ENCODE measurements at regions not wholly inside any gene's neighbourhood (a gene's known extent, or its start where the extent isn't known, plus 50 kb on each side); places are given as distances from the start of the nearest gene placed in this dataset.
"Not testable (repeated sequence)": the region's sequence is repeated elsewhere in the genome, so short reads cannot be mapped to it uniquely, and the experiment has no call there.

DNA sequence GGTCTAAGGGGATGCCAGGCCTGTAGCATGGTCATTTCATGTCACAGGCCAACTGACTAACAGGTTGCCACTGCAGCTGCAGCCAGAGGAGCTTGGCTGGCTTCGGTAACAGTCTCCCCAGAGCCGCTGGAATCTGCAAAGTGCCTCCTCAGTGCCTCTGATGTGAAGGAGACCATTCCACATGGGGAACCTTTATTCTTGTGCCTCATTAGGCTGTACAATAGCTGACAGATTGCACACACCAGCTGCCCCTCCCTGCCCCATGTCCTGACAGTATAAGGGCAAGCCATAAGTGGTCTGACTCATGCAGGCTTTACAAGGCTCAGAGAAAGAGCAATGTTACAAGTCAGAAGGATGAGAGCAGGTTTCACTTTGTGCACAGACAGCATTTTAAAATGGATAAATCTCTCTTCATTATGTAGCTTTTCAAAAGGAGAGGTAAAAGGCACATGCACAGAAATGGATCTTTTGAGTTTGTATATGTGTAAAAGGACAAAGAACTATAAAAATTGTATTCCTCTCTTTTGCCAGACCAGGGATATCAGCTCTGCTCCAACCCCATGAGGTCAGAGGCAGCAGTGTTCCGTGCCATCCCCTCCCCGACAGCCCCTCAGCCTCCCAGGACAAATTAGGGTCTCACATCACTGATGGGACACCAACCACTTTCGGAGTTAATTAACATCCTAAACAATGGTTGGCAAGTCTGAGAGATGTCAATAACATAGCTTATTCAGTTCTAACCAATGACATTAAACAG lies 467.8 kb downstream of the TMEM232 start:
- DNase-seq, result no peak

DNA sequence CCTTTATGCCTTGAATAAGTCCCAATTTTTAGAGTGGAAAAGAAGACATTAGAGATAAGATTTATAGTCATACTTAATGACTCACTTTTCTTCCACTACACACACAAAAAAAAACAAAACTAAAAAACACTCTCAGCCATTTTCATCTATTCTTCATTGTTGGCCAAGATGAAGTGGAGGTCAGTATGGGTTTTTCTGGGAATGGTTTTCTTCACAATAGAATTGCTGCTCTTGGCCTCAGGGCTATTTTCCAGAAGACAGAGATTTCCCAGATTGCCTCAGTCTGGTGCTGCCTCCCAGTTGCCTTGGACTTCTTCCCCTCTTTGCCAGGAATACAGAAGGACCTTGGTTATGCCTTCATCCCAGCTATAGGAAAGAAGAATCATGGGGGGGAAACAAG lies 463.7 kb downstream of the TMEM232 start:
- no peak for DNase-seq

DNA sequence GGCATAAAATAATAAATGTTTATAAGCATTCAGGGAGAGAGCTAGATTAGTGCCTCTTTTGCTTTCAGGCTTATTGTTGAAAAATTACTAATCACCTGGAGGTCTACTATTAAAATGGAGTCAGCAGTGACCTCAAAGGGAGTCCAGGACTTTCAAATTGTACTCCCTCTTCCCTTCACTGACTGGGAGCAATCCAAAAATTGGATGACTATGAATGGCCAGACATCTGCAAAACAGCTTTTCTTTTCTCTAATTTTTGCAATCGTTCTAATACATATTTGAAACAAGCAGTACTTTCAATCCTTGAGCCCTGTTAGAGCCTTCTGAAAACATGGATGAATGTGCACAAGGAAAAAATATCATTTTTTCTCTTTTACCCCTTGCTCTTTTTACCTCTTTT lies 461.8 kb downstream of the TMEM232 start:
- no peak for DNase-seq

DNA sequence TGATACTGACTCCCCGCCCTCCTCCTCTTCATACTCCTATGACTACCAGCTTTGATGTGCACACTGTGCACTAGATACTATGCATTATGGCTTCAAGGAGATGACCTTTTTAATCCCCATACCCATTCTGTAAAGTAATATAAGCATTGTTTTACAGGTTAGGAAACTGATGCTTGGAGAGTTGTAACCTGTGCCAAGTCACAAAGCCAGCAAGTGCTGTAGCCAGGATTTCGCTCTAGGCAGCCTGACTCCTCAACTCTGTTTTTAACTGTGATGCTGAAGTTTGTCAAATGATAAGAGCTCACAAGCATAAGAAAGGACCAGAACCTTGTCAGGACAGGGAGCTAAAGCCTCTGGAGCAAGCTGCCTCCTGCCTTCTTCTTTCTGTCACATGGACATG lies 461.3 kb downstream of the TMEM232 start:
- no peak for DNase-seq

DNA sequence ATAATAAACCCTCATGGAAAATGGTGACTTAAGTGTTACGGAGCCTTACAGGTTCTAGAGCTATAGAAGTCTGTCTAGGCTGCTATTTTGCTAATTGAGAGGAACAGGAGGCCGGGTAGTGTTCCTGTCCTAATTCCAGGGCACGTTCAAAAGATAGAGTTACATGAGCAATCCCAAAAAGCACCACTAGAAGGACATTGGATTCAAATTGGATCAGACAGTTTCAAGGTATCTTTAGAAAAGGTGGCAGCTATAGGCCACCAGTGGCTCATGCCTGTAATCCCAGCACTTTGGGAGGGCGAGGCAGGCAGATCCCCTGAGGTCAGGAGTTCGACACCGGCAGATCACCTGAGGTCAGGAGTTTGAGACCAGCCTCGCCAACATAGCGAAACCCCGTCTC lies 458.8 kb downstream of the TMEM232 start:
- DNase-seq, result no peak

DNA sequence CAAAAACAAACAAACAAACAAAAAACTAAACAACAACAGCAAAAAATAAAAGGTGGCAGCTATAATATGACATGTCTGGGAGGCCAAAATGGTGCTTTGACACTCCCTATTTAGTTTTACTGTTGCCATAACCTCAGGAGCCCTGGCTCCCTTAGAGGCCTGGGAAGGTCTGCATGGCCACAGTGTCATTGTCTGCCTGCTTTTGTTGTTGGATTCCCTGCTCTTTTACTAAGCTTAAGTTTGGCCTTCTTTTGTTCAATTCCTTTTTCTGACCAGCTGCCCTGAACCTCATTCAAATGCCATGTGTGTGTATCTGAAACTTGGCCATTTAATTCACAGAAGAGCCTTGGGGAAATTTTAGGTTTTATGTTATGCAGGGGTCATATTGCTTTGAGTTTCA lies 458.2 kb downstream of the TMEM232 start:
- no peak for DNase-seq

DNA sequence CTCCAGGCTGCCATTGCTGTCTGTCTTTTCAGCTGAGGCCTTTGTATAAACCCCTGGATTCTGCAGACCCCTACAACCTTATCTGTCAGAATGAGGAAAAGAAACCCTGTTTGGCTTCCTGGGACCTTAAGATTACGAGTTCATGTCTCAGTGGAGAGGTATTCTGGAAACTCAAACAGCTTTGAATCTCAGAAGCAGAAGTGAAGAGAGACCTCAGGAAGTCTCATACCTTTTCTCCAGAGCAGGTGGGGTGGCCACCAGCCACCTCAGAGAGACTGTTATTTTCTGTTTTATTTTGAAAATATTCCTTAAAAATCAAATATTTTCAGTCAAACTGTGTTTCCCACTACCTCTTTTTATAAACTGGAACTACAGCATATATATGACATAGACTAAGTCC lies 457.5 kb downstream of the TMEM232 start:
- no peak for DNase-seq

DNA sequence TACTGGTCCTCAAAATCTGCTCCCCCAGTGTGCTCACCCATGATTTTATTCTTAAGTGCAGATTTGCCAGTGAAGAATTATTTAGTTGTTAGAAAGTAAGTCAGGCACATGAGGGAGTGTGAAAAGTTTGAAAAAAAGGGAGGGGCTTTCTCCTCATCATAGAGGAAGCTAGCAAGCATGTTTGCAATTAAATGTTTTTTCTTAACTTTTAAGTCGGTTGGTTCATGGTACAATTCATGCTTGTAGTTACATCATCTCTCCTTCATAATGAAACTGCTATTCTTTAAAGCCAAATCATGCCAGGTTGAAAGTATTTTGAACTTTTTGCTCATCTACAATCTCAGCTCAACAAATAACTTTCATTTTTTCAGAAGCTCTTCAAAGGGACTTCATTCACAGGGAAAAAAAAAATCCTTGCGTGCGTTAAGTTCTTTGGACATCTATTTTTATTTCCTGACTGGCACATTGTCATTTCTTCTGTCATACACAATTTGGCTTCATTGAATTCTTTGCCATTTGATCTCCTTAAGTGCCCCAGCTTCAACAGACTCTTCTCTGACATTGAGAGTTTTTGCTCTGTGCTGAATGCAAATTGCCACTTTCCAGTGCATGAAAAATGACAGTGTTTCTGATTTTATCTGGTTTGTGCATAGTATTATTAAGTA lies 456.9 kb downstream of the TMEM232 start:
- DNase-seq, result no peak

DNA sequence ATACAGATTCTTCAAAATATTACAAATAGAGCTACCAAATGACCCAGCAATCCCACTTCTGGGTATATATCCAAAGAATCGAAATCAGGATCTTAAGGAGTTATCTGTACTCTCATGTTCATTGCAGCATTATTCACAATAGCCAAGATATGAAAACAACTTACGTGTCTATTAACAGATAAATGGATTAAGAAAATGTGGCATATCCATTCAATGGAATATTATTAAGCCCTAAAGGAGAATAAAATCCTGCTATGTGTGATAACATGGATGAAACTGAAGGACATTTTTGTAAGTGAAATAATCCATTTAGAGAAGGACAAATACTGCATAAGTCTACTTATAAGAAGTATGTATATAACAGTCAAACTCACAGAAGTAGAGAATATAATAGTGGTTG lies 450.6 kb downstream of the TMEM232 start:
- DNase-seq, result no peak

DNA sequence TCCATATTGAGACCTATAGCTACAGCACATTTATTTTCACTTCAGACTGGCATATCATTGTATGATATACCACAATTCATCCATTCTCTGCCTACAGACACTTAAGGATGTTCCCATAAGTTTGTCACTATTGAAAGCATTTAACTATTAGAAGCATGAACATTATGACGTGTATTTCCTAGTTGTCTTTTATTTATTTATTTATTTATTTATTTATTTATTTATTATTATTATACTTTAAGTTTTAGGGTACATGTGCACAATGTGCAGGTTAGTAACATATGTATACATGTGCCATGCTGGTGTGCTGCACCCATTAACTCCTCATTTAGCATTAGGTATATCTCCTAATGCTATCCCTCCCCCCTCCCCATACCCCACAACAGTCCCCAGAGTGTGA lies 448.0 kb downstream of the TMEM232 start:
- not testable (repeated sequence) for DNase-seq

DNA sequence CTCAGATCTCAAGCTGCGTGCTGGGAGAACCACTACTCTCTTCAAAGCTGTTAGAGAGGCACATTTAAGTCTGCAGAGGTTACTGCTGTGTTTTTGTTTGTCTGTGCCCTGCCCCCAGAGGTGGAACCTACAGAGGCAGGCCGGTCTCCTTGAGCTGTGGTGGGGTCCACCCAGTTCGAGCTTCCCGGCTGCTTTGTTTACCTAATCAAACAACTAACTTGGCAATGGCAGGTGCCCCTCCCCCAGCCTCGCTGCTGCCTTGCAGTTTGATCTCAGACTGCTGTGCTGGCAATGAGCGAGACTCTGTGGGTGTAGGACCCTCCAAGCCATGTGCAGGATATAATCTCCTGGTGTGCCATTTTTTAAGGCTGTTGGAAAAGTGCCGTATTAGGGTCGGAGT lies 442.4 kb downstream of the TMEM232 start:
- not testable (repeated sequence) for DNase-seq

DNA sequence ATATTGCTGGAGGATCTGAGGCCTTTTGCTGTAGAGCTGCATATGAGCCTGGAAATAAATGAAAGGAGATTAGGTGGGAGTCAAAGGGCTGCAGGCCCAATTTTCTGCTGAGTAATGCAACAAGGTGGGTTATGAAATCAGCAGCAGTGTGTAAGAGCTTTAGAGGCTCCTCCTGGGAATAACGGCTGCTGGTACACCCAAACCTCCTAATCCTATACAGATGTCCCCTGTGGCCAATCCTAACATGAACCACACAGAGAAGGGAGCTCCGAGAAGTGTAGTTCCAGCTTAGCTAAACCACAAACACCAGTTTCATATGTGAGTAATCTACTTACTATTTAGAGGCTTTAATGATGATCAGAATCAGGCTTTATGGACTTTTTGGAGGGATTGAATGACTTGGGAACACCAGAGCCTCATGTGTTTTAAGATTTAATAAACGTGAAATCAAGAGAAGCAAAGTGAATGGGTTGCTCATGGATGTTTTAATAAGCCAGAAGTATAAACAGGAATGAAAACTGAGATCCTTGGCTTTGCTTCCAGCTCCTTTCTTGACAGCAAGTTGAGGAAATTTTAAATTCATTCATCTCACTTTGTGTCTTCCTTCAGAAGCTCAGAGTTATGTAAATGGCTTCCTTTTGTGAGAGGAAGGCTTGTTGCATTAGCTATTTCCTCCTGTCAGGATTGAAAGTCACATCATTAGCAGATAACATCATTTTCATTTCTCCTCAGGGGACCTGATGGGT lies 437.5 kb downstream of the TMEM232 start:
- no peak for DNase-seq

DNA sequence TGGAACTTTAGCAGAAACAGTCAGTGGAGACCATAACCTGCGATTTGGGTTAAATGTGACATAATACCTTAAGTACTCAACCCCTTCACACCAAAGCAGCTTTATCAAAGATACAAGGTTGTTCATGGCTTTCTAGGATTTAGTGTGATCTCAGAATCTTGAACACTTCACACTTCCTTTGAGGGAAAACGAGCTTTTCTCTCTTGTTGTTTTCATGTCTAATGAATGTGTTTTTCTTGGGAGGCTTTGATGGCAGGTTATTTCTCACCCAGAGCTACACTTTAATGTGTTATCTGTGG lies 437.0 kb downstream of the TMEM232 start:
- DNase-seq, result no peak

DNA sequence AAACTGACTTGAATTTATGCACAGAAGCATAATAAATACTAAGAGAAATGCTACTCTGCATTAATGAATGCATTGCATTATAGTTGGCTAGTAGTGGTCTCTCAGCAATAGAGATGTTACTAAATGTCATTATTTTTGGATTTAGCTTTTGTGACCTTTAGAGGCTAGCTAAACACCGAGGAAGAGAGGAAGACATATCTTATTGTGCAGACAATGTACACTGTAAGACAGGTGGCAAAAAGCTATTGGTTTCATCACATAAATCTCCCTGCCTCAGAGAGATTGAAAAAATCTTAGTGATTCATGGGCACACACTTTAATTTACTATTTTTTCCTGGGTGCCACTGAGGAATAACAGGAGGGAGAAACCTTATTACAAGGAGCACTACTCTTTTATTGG lies 435.9 kb downstream of the TMEM232 start:
- no peak for DNase-seq

DNA sequence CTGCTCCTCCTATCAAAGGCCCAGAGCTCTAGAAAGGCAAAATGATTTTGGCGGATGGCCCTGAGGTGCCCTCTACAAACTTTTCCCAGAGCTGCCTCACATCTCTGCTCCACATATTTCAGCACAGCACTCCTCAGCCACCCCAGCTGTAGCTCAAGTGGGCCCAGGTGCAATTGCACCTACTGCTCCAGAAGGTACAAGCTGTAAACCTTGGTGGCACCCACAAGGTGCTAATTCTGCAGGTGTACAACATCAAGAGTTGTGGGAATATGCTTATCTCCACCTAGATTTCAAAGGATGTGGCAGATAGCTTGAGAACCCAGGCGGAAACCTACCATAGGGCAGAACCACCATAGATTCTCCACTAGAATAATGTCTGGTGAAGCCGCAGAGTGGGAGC lies 432.2 kb downstream of the TMEM232 start:
- no peak for DNase-seq

DNA sequence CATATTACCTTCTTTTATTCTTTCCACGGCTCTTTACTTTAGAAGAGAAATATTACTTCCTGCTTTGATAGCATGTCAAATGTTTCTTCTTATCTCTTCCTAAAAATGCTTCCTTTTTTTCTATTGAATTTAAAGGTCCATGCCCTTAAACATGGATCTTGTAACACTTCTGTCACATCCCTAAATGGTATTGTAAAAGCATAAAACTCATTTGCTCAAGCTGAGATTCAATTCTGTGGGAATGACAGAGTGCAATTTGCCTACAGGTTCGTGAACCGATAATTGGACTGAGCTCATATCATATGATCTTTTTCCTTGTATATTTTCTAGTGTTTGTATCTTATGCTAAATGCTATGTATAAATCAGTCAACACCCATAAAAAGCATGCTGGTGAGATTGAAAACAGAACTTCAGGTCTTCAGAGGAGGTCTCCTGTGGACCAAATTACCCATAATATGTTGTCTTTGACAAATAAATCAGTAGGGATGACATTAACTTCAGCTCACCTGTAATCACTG lies 429.3 kb downstream of the TMEM232 start:
- DNase-seq, result no peak

DNA sequence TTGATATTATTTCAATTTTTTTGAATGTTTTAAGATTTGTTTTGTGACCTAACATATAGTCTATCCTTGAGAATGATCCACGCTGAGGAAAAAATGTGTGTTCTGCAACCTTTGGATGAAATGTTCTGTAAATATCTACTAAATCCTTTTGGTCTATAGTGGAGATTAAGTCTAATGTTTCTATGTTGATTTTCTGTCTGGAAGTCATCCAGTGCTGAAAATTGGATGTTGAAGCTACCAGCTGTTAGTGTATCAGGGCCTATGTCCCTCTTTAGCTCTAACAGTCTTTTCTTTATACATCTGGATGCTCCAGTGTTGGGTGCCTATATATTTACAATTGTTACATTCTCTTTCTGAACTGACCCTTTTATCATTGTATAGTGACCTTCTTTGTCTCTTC lies 422.3 kb downstream of the TMEM232 start:
- DNase-seq, result no peak

DNA sequence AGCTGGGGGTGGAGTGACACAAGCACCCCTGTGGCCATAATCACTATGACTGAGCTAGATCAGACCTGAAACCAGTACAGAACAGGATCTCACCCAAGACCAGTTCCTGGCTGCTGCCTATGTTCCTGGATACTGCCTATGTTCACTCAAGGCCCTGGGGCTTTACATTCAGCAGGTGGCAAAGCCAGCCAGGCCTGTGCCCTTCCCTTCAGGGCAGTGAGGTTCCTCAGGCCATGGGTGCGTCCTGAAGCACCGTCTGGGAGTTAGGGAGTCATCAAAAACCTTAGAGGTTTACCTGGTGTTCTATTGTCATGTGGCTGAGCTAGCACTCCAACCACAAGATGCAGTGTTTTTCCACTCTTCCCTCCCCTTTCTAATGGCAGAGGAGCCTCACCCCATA lies 419.8 kb downstream of the TMEM232 start:
- DNase-seq, result no peak

DNA sequence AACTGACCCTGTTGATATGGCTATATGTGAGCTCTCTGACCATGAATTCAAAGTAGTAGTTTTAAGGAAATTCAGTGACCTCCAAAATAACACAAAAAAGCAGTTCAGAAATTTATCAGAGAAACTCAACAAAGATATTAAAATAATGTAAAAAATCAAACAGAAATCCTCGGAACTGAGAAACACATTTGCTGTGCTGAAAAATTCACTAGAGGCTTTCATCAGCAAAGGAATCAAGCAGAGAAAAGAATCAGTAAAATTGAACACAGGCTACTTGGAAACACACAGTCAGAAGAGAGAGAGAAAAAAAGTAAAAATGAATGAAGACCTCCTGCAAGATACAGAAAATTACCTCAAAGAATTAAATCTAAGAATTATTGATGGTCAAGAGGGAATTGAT lies 417.2 kb downstream of the TMEM232 start:
- no peak for DNase-seq

DNA sequence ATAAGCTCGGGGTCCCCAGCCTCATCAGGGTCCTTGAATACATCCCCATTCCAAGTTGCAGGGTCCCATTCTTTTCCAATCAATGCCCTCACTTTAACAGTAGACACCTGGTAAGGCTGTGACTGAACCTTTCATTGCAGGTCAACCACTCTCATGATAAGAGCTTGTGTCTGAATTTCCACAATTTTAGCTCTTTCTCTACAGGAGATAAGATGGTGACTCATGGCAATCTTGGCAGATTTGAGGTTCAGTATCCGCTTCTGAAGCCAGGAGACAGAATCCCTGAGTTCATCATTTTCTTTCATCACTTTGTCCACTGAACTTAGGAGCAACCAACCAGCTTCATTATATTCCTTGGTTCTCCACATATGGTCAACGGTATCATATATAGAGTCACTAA lies 409.9 kb downstream of the TMEM232 start:
- DNase-seq, result not testable (repeated sequence)

DNA sequence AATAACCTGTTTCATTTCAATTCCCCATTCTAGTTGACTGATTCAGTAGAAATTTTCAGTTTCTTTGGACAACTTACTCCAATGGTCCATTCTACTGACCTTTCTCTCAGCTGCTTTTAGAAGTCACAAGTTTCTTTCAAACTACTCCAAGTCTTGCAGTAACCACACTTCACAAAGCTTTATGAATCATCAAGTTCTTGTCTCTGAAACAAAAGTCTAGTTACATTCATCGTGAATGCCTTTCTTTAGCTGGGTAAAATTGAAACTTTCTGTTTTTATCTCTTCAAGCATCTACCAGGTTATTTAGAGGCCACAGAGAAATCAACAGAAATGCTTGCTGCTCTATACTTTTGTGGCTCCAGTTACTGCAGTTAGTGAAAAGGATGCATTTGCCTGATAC lies 405.4 kb downstream of the TMEM232 start:
- no peak for DNase-seq

DNA sequence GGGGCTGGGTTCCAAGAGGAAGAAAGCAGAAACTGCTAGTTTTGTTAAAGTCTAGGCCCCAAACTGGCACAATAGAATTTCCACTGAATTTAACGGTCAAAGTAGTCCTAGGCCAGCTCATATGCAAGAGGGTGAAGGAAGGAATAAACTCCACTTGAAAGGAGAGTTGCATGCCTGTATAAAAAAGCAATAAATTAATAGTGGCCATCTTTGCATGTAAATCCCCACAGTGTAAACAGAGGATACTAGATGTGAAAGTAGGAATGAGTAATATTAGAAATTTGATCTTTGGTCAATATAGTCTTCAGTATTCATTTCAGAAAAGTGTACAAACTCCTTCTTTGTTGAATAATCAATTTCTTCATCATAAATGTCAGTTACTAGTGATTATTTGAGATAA lies 403.1 kb downstream of the TMEM232 start:
- DNase-seq, result no peak

DNA sequence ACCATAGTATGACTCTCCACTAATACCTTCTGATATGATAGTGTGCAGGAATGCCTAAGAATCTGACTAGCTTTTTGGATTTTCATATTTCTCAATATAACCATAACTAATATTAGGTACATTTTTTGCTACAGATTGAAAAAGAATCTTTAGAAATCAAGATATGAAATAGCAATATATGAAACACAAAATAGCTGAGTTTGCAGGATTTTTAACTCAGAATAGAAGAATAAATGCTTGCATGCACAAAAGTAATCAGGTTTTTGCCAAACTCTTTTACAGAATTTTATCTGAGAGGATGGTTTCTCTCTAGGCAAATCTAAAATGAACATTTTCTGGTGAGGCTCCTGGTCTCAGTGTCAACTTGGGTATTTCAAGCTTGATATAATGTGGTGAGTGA lies 402.6 kb downstream of the TMEM232 start:
- no peak for DNase-seq

DNA sequence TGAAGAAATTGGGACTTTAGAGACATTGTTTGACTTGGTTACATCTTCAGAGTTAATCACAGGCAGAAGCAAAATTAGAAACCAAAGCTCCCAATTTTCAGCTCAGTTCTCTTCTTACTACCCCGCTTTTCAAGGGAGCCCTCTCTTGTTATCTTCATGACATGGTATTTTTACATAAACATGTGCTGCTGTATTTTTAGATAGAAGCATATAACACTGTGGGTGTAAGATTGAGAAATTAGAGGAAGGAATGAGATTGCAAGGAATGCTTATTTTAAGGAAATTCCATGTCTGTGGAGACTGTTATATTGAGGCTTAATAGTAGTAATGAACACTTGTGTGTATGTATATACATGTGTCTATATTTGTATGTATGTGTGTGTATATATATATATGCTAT lies 401.6 kb downstream of the TMEM232 start:
- no peak for DNase-seq

Measured in stimulated activated CD4-positive, alpha-beta T cell treated with anti-CD3 and anti-CD28 coated beads, Interleukin-4, amount 100 ng/mL, for 4 hours (primary cell).